ENCODE measurements at regions not wholly inside any gene's neighbourhood (a gene's known extent, or its start where the extent isn't known, plus 50 kb on each side); places are given as distances from the start of the nearest gene placed in this dataset.

- Mint-ChIP-seq H3K4me3 (ENCODE audit: unreplicated experiment) (no peak overlapping the region), H3K4me1 (ENCODE audit: insufficient read depth, unreplicated experiment) (no peaks in the 10 kb centered on the region)
These were observed 2506.0 kb downstream of the PCDH7 start for GRCh38 chr4:33226133-33226532.

GRCh38 chr4:33226783-33227182, 2506.6 kb downstream of the PCDH7 start:
- no peaks in the 10 kb centered on the region for H3K9me3 Mint-ChIP-seq (ENCODE audit: unreplicated experiment)
- BruUV-seq (replicated peaks), result no TSS peak
- no peak for DNase-seq (ENCODE audit: unreplicated experiment)
- no peaks in the 10 kb centered on the region for H3K27me3 Mint-ChIP-seq (ENCODE audit: insufficient read depth, unreplicated experiment)
- no peak overlapping the region for H3K4me3 Mint-ChIP-seq (ENCODE audit: unreplicated experiment)
- ChIA-PET POLR2A (no interaction called here), CTCF (no interaction called here)
- no peaks in the 10 kb centered on the region for H3K36me3 Mint-ChIP-seq (ENCODE audit: insufficient read depth, unreplicated experiment)
- no peak for TF ChIP-seq CTCF (IDR thresholded peaks at IDR 0.05; ENCODE audit: unreplicated experiment)
- H3K27ac Mint-ChIP-seq (ENCODE audit: low read depth, unreplicated experiment), result no peak overlapping the region
- H3K4me1 Mint-ChIP-seq (ENCODE audit: insufficient read depth, unreplicated experiment), result no peaks in the 10 kb centered on the region
- intact Hi-C loops (cut with micrococcal nuclease), result no loop called here

More at GRCh38 chr4:33226133-33226532, 2506.0 kb downstream of the PCDH7 start:
- Mint-ChIP-seq H3K27ac (ENCODE audit: low read depth, unreplicated experiment) (no peak overlapping the region), H3K27me3 (ENCODE audit: insufficient read depth, unreplicated experiment) (no peaks in the 10 kb centered on the region), H3K9me3 (ENCODE audit: unreplicated experiment) (no peaks in the 10 kb centered on the region), H3K36me3 (ENCODE audit: insufficient read depth, unreplicated experiment) (no peaks in the 10 kb centered on the region)
- ChIA-PET POLR2A (no interaction called here), CTCF (no interaction called here)
- DNase-seq (ENCODE audit: unreplicated experiment), result no peak
- intact Hi-C loops (cut with micrococcal nuclease), result no loop called here
- no peak for TF ChIP-seq CTCF (IDR thresholded peaks at IDR 0.05; ENCODE audit: unreplicated experiment)
- BruUV-seq (replicated peaks), result no TSS peak

GRCh38 chr4:33255094-33255493, 2534.9 kb downstream of the PCDH7 start:
- Mint-ChIP-seq H3K36me3 (ENCODE audit: insufficient read depth, unreplicated experiment) (no peaks in the 10 kb centered on the region), H3K27me3 (ENCODE audit: insufficient read depth, unreplicated experiment) (no peaks in the 10 kb centered on the region), H3K4me1 (ENCODE audit: insufficient read depth, unreplicated experiment) (no peaks in the 10 kb centered on the region), H3K27ac (ENCODE audit: low read depth, unreplicated experiment) (no peak overlapping the region), H3K4me3 (ENCODE audit: unreplicated experiment) (no peak overlapping the region), H3K9me3 (ENCODE audit: unreplicated experiment) (no peaks in the 10 kb centered on the region)
- TF ChIP-seq CTCF (IDR thresholded peaks at IDR 0.05; ENCODE audit: unreplicated experiment), result no peak
- BruUV-seq (replicated peaks), result no TSS peak
- DNase-seq (ENCODE audit: unreplicated experiment), result no peak
- CTCF ChIA-PET, result interaction anchor here (0.7 kb wide), 1 partner anchor 693 kb away, joined by 3 read pairs; no protein-coding TSS in a partner anchor
- POLR2A ChIA-PET, result no interaction called here
- intact Hi-C loops (cut with micrococcal nuclease), result no loop called here

- TF ChIP-seq CTCF (IDR thresholded peaks at IDR 0.05; ENCODE audit: unreplicated experiment), result no peak
- no peaks in the 10 kb centered on the region for H3K27me3 Mint-ChIP-seq (ENCODE audit: insufficient read depth, unreplicated experiment)
- H3K4me1 Mint-ChIP-seq (ENCODE audit: insufficient read depth, unreplicated experiment), result no peaks in the 10 kb centered on the region
- no peaks in the 10 kb centered on the region for H3K9me3 Mint-ChIP-seq (ENCODE audit: unreplicated experiment)
- intact Hi-C loops (cut with micrococcal nuclease), result no loop called here
- no peaks in the 10 kb centered on the region for H3K36me3 Mint-ChIP-seq (ENCODE audit: insufficient read depth, unreplicated experiment)
- no peak for DNase-seq (ENCODE audit: unreplicated experiment)
- BruUV-seq (replicated peaks), result no TSS peak
- H3K4me3 Mint-ChIP-seq (ENCODE audit: unreplicated experiment), result no peak overlapping the region
- ChIA-PET CTCF (interaction anchor here (0.7 kb wide), 1 partner anchor 694 kb away, joined by 3 read pairs; no protein-coding TSS in a partner anchor), POLR2A (no interaction called here)
- H3K27ac Mint-ChIP-seq (ENCODE audit: low read depth, unreplicated experiment), result no peak overlapping the region
These were observed 2535.3 kb downstream of the PCDH7 start for GRCh38 chr4:33255507-33255906.

All from MCF 10A (cell line).